SK-N-SH (cell line): ENCODE measurements at regions not wholly inside any gene's neighbourhood (a gene's known extent, or its start where the extent isn't known, plus 50 kb on each side); places are given as distances from the start of the nearest gene placed in this dataset.

Experiments used
- CTCF ChIA-PET: fragments of 300-600, 350-600 bp; formaldehyde crosslinking; extraction: SDS; loops from one replicate; lab custom pipeline; 2021; lab: Yijun Ruan, JAX
- POLR2A ChIA-PET: fragments of 350-600 bp; sonication (Branson Sonifier 250); formaldehyde crosslinking; extraction: SDS; loops from one replicate; lab custom pipeline; 2020; ENCODE audit warnings: antibody characterized with exemption, inconsistent platforms; lab: Yijun Ruan, JAX
- DNase-seq: peaks from one replicate; pipeline ENCODE4 v3.0.0; 2012
- H2AFZ ChIP-seq: fragments of 200-600 bp; sonication (generic); 2 replicates; pipeline ENCODE4 v1.8.1; 2016; ENCODE audit warnings: antibody characterized with exemption, mild to moderate bottlenecking, low read depth
- H3F3A ChIP-seq: fragments of 200-600 bp; sonication (generic); replicated peaks from 2 replicates; pipeline ENCODE3; 2016; ENCODE audit warnings: antibody characterized with exemption, mild to moderate bottlenecking; ENCODE audit not compliant: insufficient read depth
- H3K27ac ChIP-seq, 2 experiments: fragments of 200-500 bp in 1 of 2; fragments of 200-600 bp in 1 of 2; sonication (Bioruptor generic) in 1 of 2; sonication (generic), shearing (Covaris generic) in 1 of 2; 2 replicates each; pipeline versions ENCODE4 v1.5.1 to v1.6.1; 2014 to 2016; ENCODE audit warnings: low read depth in 2 of 2, inconsistent platforms in 1 of 2, low read length in 1 of 2, mild to moderate bottlenecking in 1 of 2, mixed read lengths in 1 of 2
- H3K27me3 ChIP-seq: fragments of 200-600 bp; sonication (generic), shearing (Covaris generic); 2 replicates; pipeline ENCODE4 v1.6.1; 2016; ENCODE audit warnings: mixed run types; ENCODE audit not compliant: insufficient read depth
- H3K36me3 ChIP-seq, 2 experiments: fragments of 200-500 bp in 1 of 2; fragments of 200-600 bp in 1 of 2; sonication (Bioruptor generic) in 1 of 2; sonication (generic) in 1 of 2; replicated peaks in 1 of 2; 2 replicates each; pipeline versions ENCODE3 to v1.5.1; 2014 to 2016; ENCODE audit warnings: low read length in 1 of 2, mild to moderate bottlenecking in 1 of 2; ENCODE audit not compliant: insufficient read depth in 2 of 2, control insufficient read depth in 1 of 2
- H3K4me1 ChIP-seq, 2 experiments: fragments of 200-500 bp in 1 of 2; fragments of 200-600 bp in 1 of 2; sonication (Bioruptor generic) in 1 of 2; sonication (generic), shearing (Covaris generic) in 1 of 2; 2 replicates each; pipeline versions ENCODE4 v1.5.1 to v1.6.1; 2014 to 2016; ENCODE audit warnings: low read depth in 1 of 2, low read length in 1 of 2, mixed run types in 1 of 2; ENCODE audit not compliant: insufficient read depth in 2 of 2, control insufficient read depth in 1 of 2
- H3K4me2 ChIP-seq: fragments of 200-600 bp; sonication (generic), shearing (Covaris generic); 2 replicates; pipeline ENCODE4 v1.6.1; 2017; ENCODE audit warnings: mixed run types
- H3K4me3 ChIP-seq, 2 experiments: fragments of 200-500 bp in 1 of 2; fragments of 200-600 bp in 1 of 2; sonication (Bioruptor generic) in 1 of 2; sonication (generic), shearing (Covaris generic) in 1 of 2; 2 replicates each; pipeline versions ENCODE4 v1.5.1 to v1.8.1; 2014 to 2016; ENCODE audit warnings: low read depth in 2 of 2, inconsistent platforms in 1 of 2, low read length in 1 of 2, mild to moderate bottlenecking in 1 of 2, mixed read lengths in 1 of 2, moderate library complexity in 1 of 2
- H3K79me2 ChIP-seq: fragments of 200-600 bp; sonication (generic); 2 replicates; pipeline ENCODE4 v1.8.1; 2017; ENCODE audit warnings: mild to moderate bottlenecking; ENCODE audit not compliant: insufficient read depth
- H3K9ac ChIP-seq: fragments of 200-600 bp; sonication (generic); 2 replicates; pipeline ENCODE4 v1.6.1; 2017; ENCODE audit warnings: mixed run types
- H3K9me2 ChIP-seq: fragments of 200-600 bp; sonication (generic); 2 replicates; pipeline ENCODE4 v1.6.1; 2017; ENCODE audit warnings: mixed run types
- H3K9me3 ChIP-seq: fragments of 200-600 bp; sonication (generic); 2 replicates; pipeline ENCODE4 v1.6.1; 2017; ENCODE audit warnings: mixed run types, mild to moderate bottlenecking, moderate library complexity
- H4K20me1 ChIP-seq: fragments of 200-600 bp; sonication (generic); 2 replicates; pipeline ENCODE4 v1.6.1; 2017; ENCODE audit warnings: mild to moderate bottlenecking, mixed run types; ENCODE audit not compliant: insufficient read depth
- EP300 ChIP-seq, 2 experiments: IDR thresholded peaks; 2 replicates each; pipeline versions ENCODE4 v1.4.0 to v1.6.1; 2012; ENCODE audit warnings: borderline replicate concordance in 1 of 2, low read depth in 1 of 2, low read length in 1 of 2
- FOSL2 ChIP-seq: IDR thresholded peaks from 2 replicates; pipeline ENCODE4 v1.4.0; 2012; ENCODE audit warnings: low read depth, mild to moderate bottlenecking, moderate library complexity, borderline replicate concordance
- FOXM1 ChIP-seq: IDR thresholded peaks from 2 replicates; pipeline ENCODE4 v1.4.0; 2012; ENCODE audit warnings: low read depth, mild to moderate bottlenecking
- GATA2 ChIP-seq: sonication (generic); formaldehyde crosslinking; IDR thresholded peaks from 2 replicates; pipeline ENCODE4 v1.5.0; 2020; ENCODE audit warnings: mild to moderate bottlenecking, missing genetic modification reagents
- JUND ChIP-seq: IDR thresholded peaks from 2 replicates; pipeline ENCODE4 v1.4.0; 2012
- MEF2A ChIP-seq: IDR thresholded peaks from 2 replicates; pipeline ENCODE4 v1.4.0; 2012; ENCODE audit warnings: low read depth, borderline replicate concordance
- NFIC ChIP-seq: IDR thresholded peaks from 2 replicates; pipeline ENCODE4 v1.4.0; 2012; ENCODE audit warnings: borderline replicate concordance
- POLR2AphosphoS5 ChIP-seq: IDR thresholded peaks from 2 replicates; pipeline ENCODE4 v1.6.1; 2012; ENCODE audit warnings: low read depth, low read length
- RCOR1 ChIP-seq: fragments of 150-350 bp; IDR thresholded peaks from 2 replicates; pipeline ENCODE4 v1.6.1; 2017; ENCODE audit warnings: antibody characterized with exemption, low read length
- REST ChIP-seq: IDR thresholded peaks from 2 replicates; pipeline ENCODE4 v1.6.1; 2012; ENCODE audit warnings: mild to moderate bottlenecking, low read depth, low read length, moderate library complexity
- RFX5 ChIP-seq: IDR thresholded peaks from 2 replicates; pipeline ENCODE4 v1.6.1; 2012; ENCODE audit warnings: mild to moderate bottlenecking, improper control_type of control experiment, low read length
- SIN3A ChIP-seq: IDR thresholded peaks from 2 replicates; pipeline ENCODE4 v1.6.1; 2012; ENCODE audit warnings: low read depth, mild to moderate bottlenecking, low read length, moderate library complexity, borderline replicate concordance
- WGBS: methylation state at CpG from one replicate; pipeline ENCODE4 v1.1.6; 2017; ENCODE audit warnings: low lambda C conversion rate; 5-methylcytosine and 5-hydroxymethylcytosine counted together
- TF ChIP-seq, protein P1 (sequence below): IDR thresholded peaks from 2 replicates; pipeline ENCODE4 v1.4.0; 2012; ENCODE audit warnings: low read depth
- TF ChIP-seq, protein P2 (sequence below): fragments of 150-350 bp; IDR thresholded peaks from 2 replicates; pipeline ENCODE4 v1.6.1; 2016; ENCODE audit warnings: mild to moderate bottlenecking, low read depth, low read length

DNA sequence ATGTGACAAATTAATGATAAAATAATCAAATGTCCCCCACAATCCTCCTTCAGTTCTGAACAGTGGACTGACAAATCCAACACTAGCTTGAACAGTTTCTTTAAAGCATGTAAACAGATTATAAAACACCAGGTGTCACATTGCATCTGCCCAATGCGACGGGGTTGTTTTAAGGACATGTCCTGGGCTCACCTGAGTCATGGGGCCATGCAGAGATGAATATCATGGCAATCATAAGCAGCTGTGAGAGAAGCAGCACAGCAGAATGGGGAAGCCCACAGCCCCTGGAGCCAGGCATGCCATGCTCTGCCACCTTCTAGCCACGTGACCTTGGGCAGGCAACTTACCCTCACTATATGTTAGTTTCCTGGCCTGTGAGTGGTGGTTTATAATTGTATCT, 93.9 kb upstream of the KCNA4 start:
- 0% methylated on average over 3 of the region's 3 CpGs for WGBS
- POLR2A ChIA-PET, result no interaction called here
- CTCF ChIA-PET, result interaction anchor here (2.1 to 3.3 kb wide), 2 partner anchors 18 to 33 kb away, joined by 7 to 15 read pairs; no protein-coding TSS in a partner anchor

GRCh38 chr11:30111786-30112185, 95.0 kb upstream of the KCNA4 start:
- Histone ChIP-seq H4K20me1 (no peaks in the 10 kb centered on the region), H3K9ac (no peak overlapping the region), H3K36me3 (no peaks in the 10 kb centered on the region), H3F3A (no peaks in the 10 kb centered on the region), H3K27me3 (no peaks in the 10 kb centered on the region; the same call in 1 of the 2 replicates), H3K4me2 (no peak overlapping the region), H3K4me3 (no peak overlapping the region), H2AFZ (no peak overlapping the region), H3K79me2 (no peaks in the 10 kb centered on the region), H3K27ac (no peak overlapping the region), H3K4me1 (no peaks in the 10 kb centered on the region), H3K9me3 (no peaks in the 10 kb centered on the region), H3K9me2 (no peaks in the 10 kb centered on the region)
- CTCF ChIA-PET, result interaction anchor here (2.1 kb wide), 1 partner anchor 32 kb away, joined by 7 read pairs; no protein-coding TSS in a partner anchor
- WGBS, result 0% methylated on average over 1 of the region's 1 CpG
- DNase-seq, result no peak
- POLR2A ChIA-PET, result no interaction called here
- TF ChIP-seq RCOR1 (no peak), JUND (no peak), FOSL2 (no peak), EP300 (IDR thresholded peaks at IDR 0.05; ENCODE audit: borderline replicate concordance in 1 of 2, low read depth in 1 of 2, low read length in 1 of 2) (no peak), REST (no peak), POLR2AphosphoS5 (no peak), RFX5 (no peak), MEF2A (no peak), NFIC (no peak), FOXM1 (no peak)
- TF ChIP-seq, protein P1, sequence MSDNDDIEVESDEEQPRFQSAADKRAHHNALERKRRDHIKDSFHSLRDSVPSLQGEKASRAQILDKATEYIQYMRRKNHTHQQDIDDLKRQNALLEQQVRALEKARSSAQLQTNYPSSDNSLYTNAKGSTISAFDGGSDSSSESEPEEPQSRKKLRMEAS, result no peak

More for the DNA sequence above, 93.9 kb upstream of the KCNA4 start:
- Histone ChIP-seq H3K27ac (no peak overlapping the region), H3K9me2 (no peaks in the 10 kb centered on the region), H3K9ac (no peak overlapping the region), H3K4me1 (no peaks in the 10 kb centered on the region), H3K27me3 (no peaks in the 10 kb centered on the region; the same call in 1 of the 2 replicates), H3K4me2 (no peak overlapping the region), H3K79me2 (no peaks in the 10 kb centered on the region), H3K4me3 (no peak overlapping the region), H3K36me3 (no peaks in the 10 kb centered on the region), H3F3A (no peaks in the 10 kb centered on the region), H3K9me3 (no peaks in the 10 kb centered on the region), H4K20me1 (no peaks in the 10 kb centered on the region), H2AFZ (no peak overlapping the region)
- DNase-seq, result no peak
- TF ChIP-seq EP300 (IDR thresholded peaks at IDR 0.05; ENCODE audit: borderline replicate concordance in 1 of 2, low read depth in 1 of 2, low read length in 1 of 2), result no peak
- TF ChIP-seq NFIC, result no peak
- no peak for TF ChIP-seq GATA2 (CRISPR knock-in tag)
- no peak for TF ChIP-seq SIN3A
- TF ChIP-seq, protein P2, sequence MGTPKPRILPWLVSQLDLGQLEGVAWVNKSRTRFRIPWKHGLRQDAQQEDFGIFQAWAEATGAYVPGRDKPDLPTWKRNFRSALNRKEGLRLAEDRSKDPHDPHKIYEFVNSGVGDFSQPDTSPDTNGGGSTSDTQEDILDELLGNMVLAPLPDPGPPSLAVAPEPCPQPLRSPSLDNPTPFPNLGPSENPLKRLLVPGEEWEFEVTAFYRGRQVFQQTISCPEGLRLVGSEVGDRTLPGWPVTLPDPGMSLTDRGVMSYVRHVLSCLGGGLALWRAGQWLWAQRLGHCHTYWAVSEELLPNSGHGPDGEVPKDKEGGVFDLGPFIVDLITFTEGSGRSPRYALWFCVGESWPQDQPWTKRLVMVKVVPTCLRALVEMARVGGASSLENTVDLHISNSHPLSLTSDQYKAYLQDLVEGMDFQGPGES, result no peak
- TF ChIP-seq REST, result no peak
